ENCODE measurements at regions not wholly inside any gene's neighbourhood (a gene's known extent, or its start where the extent isn't known, plus 50 kb on each side); places are given as distances from the start of the nearest gene placed in this dataset.

GRCh38 chr13:34578917-34579316, 363.2 kb upstream of the NBEA start:
- no peaks in the 10 kb centered on the region for H3K36me3 Mint-ChIP-seq
- no peak overlapping the region for H3K27ac Mint-ChIP-seq
- peaks cover 3% of the 10 kb centered on the region for H3K4me1 Mint-ChIP-seq (ENCODE audit: unreplicated experiment)
- no peak overlapping the region for H3K4me3 Mint-ChIP-seq
- no peak for TF ChIP-seq CTCF (conservative IDR thresholded peaks at IDR 0.05)
- no peaks in the 10 kb centered on the region for H3K9me3 Mint-ChIP-seq
- H3K27me3 Mint-ChIP-seq: no peaks in the 10 kb centered on the region
- no peak for DNase-seq (ENCODE audit: extremely low spot score, unreplicated experiment)

DNA sequence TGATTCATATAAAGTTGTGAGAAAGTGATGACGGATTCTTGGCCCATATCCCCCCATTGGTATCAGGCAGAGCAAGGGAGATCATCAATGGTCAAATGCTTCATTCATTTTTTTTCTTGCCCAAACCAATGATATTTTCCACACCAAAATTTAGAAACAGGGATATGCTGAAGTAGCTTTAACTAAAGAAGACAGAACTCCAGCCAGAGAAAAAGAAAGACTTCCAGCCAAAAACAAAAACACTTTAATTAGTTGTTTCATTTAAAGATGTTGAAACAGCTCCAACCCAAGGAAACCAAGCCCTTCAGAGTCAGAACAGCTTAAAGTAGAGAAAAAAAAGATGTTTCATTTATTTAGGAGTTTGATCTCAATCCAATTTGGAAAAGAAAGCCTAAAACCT, 358.9 kb upstream of the NBEA start:
- Mint-ChIP-seq H3K36me3 (no peaks in the 10 kb centered on the region), H3K27ac (no peak overlapping the region), H3K4me1 (ENCODE audit: unreplicated experiment) (peaks cover 3% of the 10 kb centered on the region), H3K9me3 (no peaks in the 10 kb centered on the region), H3K27me3 (no peaks in the 10 kb centered on the region), H3K4me3 (no peak overlapping the region)
- no peak for DNase-seq (ENCODE audit: extremely low spot score, unreplicated experiment)
- no peak for TF ChIP-seq CTCF (conservative IDR thresholded peaks at IDR 0.05)

GRCh38 chr13:34587576-34587975, 354.5 kb upstream of the NBEA start:
- Mint-ChIP-seq H3K9me3 (no peaks in the 10 kb centered on the region), H3K4me3 (no peak overlapping the region), H3K27ac (no peak overlapping the region), H3K36me3 (no peaks in the 10 kb centered on the region), H3K27me3 (no peaks in the 10 kb centered on the region), H3K4me1 (ENCODE audit: unreplicated experiment) (peaks cover 6% of the 10 kb centered on the region)
- no peak for TF ChIP-seq CTCF (conservative IDR thresholded peaks at IDR 0.05)
- no peak for DNase-seq (ENCODE audit: extremely low spot score, unreplicated experiment)

DNA sequence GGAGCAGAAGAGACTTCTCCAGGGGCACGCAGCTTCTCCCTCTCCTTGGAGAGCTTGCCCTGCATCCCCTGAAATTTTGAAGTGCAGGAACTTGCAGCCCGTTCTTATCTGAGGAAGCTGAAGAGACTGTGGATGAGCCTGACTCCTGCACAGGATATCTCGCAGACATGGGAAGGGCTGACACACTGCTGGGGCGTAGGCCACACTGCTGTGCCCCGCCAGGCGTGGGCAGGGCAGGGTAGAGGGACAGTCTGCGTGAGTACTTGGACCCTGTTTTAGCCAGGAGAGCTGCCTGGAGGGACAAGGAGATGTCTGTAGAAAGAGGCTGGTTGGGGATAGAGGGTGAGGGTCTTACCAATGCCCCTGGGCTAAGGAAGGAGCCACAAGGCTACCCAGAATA, 353.7 kb upstream of the NBEA start:
- Mint-ChIP-seq H3K27me3 (no peaks in the 10 kb centered on the region), H3K9me3 (no peaks in the 10 kb centered on the region), H3K4me1 (ENCODE audit: unreplicated experiment) (peaks cover 6% of the 10 kb centered on the region), H3K27ac (no peak overlapping the region), H3K4me3 (no peak overlapping the region), H3K36me3 (no peaks in the 10 kb centered on the region)
- no peak for DNase-seq (ENCODE audit: extremely low spot score, unreplicated experiment)
- no peak for TF ChIP-seq CTCF (conservative IDR thresholded peaks at IDR 0.05)

GRCh38 chr13:34589581-34589980, 352.5 kb upstream of the NBEA start:
- Mint-ChIP-seq H3K27ac (no peak overlapping the region), H3K27me3 (no peaks in the 10 kb centered on the region), H3K9me3 (no peaks in the 10 kb centered on the region), H3K4me1 (ENCODE audit: unreplicated experiment) (peaks cover 6% of the 10 kb centered on the region), H3K4me3 (no peak overlapping the region), H3K36me3 (no peaks in the 10 kb centered on the region)
- TF ChIP-seq CTCF (conservative IDR thresholded peaks at IDR 0.05): no peak
- no peak for DNase-seq (ENCODE audit: extremely low spot score, unreplicated experiment)

DNA sequence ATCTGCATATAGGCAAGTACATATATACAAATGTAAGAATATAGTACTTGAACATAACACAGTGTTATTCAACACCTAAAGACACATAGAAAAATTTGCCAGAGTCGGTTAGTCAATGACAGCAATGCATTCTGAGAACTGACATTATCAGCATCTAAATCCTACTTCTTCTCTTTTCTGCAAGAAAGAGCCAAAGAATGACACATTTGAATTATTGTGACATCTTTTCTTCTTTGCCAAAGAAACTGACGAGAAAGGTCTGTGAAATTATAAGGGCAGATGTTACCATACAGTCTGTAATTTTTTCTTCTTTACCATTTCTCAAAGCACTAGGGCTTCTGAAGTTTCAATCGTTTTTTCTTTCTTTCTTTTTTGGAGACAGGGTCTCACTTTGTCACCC, 350.9 kb upstream of the NBEA start:
- no peak for DNase-seq (ENCODE audit: extremely low spot score, unreplicated experiment)
- H3K27ac Mint-ChIP-seq: no peak overlapping the region
- no peak overlapping the region for H3K4me3 Mint-ChIP-seq

More for the DNA sequence above, 350.9 kb upstream of the NBEA start:
- peaks cover 6% of the 10 kb centered on the region for H3K4me1 Mint-ChIP-seq (ENCODE audit: unreplicated experiment)
- no peak for TF ChIP-seq CTCF (conservative IDR thresholded peaks at IDR 0.05)
- H3K27me3 Mint-ChIP-seq: no peaks in the 10 kb centered on the region
- H3K36me3 Mint-ChIP-seq: no peaks in the 10 kb centered on the region
- no peaks in the 10 kb centered on the region for H3K9me3 Mint-ChIP-seq
